GM10266 (cell line): ENCODE measurements at regions not wholly inside any gene's neighbourhood (a gene's known extent, or its start where the extent isn't known, plus 50 kb on each side); places are given as distances from the start of the nearest gene placed in this dataset.

Experiments used
- DNase-seq: peaks from one replicate; pipeline ENCODE4 v3.0.0; 2012; ENCODE audit errors: extremely low spot score
- TF ChIP-seq, protein P1 (sequence below): IDR thresholded peaks from 2 replicates; pipeline ENCODE4 v1.5.1; 2012; ENCODE audit warnings: mild to moderate bottlenecking, low read depth; ENCODE audit not compliant: control insufficient read depth, insufficient read depth; ENCODE audit errors: missing control alignments

DNA sequence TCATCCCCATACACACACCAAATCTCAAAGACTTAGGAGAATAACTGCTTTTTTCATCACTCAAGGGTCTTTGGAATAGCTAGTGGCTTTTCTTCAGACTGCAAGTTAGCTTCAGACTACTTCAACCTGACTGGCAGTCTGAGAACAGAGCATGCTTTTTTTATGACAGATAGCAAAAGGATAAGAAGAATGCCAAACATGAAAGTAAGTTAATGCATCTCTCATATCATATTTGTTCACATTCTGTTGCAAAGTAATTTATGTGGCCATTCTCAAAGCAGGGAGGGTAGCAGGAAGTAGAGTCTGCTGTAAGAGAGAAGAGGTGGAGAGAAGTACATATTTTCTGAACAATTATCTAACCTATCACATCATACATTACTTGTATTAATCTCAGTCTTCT lies 544.4 kb downstream of the ZPLD1 start:
- no peak for DNase-seq
- TF ChIP-seq, protein P1, sequence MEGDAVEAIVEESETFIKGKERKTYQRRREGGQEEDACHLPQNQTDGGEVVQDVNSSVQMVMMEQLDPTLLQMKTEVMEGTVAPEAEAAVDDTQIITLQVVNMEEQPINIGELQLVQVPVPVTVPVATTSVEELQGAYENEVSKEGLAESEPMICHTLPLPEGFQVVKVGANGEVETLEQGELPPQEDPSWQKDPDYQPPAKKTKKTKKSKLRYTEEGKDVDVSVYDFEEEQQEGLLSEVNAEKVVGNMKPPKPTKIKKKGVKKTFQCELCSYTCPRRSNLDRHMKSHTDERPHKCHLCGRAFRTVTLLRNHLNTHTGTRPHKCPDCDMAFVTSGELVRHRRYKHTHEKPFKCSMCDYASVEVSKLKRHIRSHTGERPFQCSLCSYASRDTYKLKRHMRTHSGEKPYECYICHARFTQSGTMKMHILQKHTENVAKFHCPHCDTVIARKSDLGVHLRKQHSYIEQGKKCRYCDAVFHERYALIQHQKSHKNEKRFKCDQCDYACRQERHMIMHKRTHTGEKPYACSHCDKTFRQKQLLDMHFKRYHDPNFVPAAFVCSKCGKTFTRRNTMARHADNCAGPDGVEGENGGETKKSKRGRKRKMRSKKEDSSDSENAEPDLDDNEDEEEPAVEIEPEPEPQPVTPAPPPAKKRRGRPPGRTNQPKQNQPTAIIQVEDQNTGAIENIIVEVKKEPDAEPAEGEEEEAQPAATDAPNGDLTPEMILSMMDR, result no peak

DNA sequence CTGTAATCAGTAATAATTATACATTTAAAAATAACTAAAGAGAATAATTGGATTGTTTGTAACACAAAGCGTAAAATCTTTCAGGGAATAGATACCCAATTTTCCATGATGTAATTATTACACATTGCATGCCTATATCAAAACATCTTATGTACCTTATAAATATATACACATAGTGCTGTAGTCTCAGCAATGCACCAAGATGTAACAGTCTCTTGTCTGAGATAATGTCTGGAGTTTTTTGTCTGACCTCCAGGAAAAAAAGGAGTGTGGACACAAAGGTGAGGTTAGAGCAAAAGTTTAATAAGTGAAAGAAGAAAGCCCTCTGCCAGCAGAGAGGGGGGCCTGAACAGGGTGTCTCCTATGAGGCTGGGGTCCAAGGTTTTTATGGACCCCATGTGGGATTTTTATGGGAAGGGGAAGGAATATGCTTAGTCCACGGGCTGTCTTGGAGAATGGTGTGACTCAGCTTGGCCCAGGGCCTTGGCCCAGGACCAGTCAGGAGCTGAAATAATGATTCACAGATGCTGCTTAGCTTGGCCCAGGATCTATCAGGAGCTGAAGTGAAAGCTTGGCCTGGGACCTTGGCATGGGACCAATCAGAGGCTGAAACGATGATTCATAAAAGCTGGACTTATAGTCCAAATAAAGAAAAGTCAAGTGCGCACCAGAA lies 545.0 kb downstream of the ZPLD1 start:
- no peak for DNase-seq

DNA sequence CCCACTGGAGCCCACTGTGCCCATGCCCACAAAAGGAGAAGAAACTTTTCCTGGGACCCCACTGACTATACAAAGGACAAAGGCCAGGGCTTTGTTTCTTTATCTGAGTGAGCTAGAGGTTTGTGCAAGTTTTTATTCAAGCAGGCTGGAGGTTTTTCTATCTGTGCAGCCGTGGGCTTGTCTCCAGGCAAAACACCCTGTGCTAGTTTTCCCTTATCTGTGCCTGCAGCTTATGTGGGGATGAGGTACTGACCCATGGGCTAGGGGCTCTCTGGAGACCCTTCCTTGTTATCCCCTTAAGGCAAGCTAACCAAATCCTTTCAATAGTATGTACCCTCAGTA lies 545.5 kb downstream of the ZPLD1 start:
- TF ChIP-seq, protein P1, result no peak
- DNase-seq, result no peak

More for the DNA sequence above, 545.0 kb downstream of the ZPLD1 start:
- TF ChIP-seq, protein P1, result no peak

DNA sequence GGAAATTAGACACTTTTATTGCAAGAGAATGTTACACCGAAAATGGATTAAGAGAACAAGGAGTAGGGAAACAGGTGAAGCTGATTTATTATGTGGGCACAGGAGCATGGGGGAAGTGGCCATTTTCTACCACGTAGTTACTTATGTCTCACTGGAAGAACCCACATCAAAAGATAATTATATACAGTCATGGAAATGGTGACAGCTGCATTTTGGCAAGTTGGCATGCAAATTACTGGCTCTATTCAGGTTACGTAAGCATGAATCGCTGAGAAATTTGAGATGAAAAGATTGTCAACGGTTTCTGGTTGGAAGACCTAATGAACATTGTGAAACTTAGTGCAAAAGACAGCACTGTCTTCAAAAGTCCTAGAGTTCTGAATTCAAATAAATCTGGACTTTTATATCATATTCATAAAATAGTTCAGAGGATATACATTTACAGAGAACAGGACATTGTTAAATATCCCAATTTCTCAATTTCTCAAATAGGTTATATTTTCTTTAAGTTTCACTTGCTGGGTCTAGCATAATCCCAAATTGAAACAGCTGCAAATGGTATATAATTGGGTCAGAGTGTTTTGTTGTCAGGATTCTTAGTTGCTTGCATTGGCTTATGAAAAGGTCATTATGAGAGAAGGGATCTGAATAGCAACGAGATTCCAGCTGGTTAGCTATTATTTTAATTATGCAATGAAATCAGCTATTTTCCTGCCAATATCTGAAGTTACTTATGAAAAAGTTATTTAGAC lies 567.8 kb downstream of the ZPLD1 start:
- DNase-seq, result no peak
- TF ChIP-seq, protein P1, result no peak

DNA sequence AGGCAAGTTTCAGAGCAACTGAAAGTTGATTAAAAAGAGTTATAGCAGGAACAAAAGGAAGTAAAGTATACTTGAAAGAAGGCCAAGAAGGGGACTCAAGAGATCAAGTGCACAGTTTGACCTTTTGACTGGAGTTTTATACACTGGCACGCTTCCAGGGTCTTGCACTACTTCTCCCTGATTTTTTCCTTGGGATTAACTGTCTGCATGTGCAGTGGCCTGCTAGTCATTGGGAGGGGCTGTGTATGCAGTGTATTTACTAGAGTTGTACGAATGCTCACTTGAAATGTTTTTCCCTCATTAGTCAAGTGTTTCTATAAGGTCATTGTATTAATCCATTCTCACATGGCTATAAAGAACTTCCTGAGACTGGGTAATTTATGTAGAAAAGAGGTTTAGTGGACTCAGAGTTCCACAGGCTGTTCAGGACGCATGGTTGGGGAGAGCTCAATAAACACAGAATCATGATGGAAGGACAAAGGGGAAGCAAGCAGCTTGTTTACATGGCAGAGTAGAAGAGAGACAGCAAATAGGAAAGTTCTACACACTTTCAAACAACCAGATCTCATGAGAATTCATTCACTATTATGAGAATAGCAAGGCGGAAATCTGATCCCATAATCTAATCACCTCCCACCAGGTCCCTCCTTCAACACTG lies 571.8 kb downstream of the ZPLD1 start:
- DNase-seq, result no peak
- TF ChIP-seq, protein P1, result no peak

DNA sequence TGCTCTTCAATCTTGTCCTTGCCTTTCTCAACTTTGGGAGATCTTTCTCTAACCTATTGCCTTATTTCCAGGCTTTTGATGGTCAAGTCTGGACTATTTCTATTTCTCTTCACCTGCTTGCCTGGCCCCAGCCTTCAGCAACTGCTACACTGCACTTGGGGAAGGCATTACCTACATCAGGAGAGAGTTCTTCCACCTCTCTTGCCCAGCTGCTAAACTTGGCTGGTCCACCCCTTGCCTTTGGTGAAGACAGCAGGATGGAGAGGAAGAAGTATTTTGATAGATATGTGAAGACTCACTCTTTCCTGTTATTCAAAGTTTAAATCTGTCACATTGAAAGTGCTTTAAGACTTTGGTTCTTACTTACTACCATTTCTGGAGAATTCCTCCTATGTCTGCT lies 574.8 kb downstream of the ZPLD1 start:
- TF ChIP-seq, protein P1, result no peak
- no peak for DNase-seq

DNA sequence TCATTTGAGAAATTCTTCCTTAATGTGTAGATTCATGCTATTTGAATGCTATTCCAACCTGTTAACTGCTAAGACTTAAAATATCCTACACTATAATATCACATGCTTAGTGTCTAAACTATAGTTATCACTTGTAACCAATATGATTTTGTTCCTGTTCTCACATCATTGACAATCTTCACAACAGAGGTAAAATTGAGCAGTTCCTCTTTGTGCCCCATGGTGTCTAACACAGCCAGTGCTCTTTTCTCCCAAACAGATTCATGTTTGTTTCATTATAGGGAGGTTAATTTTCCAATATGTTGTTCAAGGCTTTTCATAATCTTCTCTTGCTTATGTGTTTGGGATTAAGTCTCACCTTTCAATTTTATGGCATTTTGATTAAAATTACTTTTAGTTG lies 591.1 kb downstream of the ZPLD1 start:
- TF ChIP-seq, protein P1, result no peak
- no peak for DNase-seq
